ENCODE measurements at regions not wholly inside any gene's neighbourhood (a gene's known extent, or its start where the extent isn't known, plus 50 kb on each side); places are given as distances from the start of the nearest gene placed in this dataset.

GRCh38 chr2:220664272-220665107, 907.6 kb downstream of the EPHA4 start (continued):
- no peak for TF ChIP-seq PAXIP1 (CRISPR knock-in tag; conservative IDR thresholded peaks at IDR 0.05)
- TF ChIP-seq DRAP1 (CRISPR knock-in tag; IDR thresholded peaks at IDR 0.05) = no peak
- TF ChIP-seq MAFG (CRISPR knock-in tag; IDR thresholded peaks at IDR 0.05) = no peak
- no peak for TF ChIP-seq RFXAP (CRISPR knock-in tag; IDR thresholded peaks at IDR 0.05; ENCODE audit: borderline replicate concordance)
- TF ChIP-seq ZNF543 (CRISPR knock-in tag; IDR thresholded peaks at IDR 0.05) = no peak
- no peak for TF ChIP-seq ZNF354B (CRISPR knock-in tag; IDR thresholded peaks at IDR 0.05)
- TF ChIP-seq MXI1 (IDR thresholded peaks at IDR 0.05; ENCODE audit: borderline replicate concordance, low read depth, low read length) = no peak

- 49% methylated on average over 3 of the region's 3 CpGs for WGBS (ENCODE audit: low lambda C conversion rate)
- Histone ChIP-seq H2AFZ (ENCODE audit: low read length) (no peak overlapping the region), H3K27me3 (ENCODE audit: control insufficient read depth in 1 of 2, insufficient read depth in 2 of 2, low read length in 2 of 2) (no peaks in the 10 kb centered on the region), H3K9me3 (ENCODE audit: low read length) (peaks cover 14% of the 10 kb centered on the region; the same call in 1 of the 2 replicates), H3K4me1 (ENCODE audit: insufficient read depth, low read length) (no peaks in the 10 kb centered on the region), H3K4me3 (replicated peaks in 1 of 3; ENCODE audit: insufficient read depth in 1 of 3, low read depth in 2 of 3, low read length in 3 of 3) (no peak overlapping the region), H3K9ac (ENCODE audit: insufficient read depth, low read depth, low read length) (no peak overlapping the region), H3K4me2 (ENCODE audit: low read depth, low read length) (no peak overlapping the region), H3K27ac (ENCODE audit: extremely low read length, insufficient read depth, low read length) (no peak overlapping the region), H3K36me3 (replicated peaks in 1 of 2; ENCODE audit: control insufficient read depth in 1 of 2, insufficient read depth in 2 of 2, low read length in 2 of 2) (no peaks in the 10 kb centered on the region), H4K20me1 (ENCODE audit: insufficient read depth, low read length) (no peaks in the 10 kb centered on the region), H3K79me2 (ENCODE audit: insufficient read depth, low read length) (no peaks in the 10 kb centered on the region)
- FAIRE-seq = no peak
- no peak for TF ChIP-seq RFX3 (CRISPR knock-in tag; IDR thresholded peaks at IDR 0.05)
- no peak for TF ChIP-seq MTA3 (CRISPR knock-in tag; IDR thresholded peaks at IDR 0.05)
- TF ChIP-seq NFIB (CRISPR knock-in tag; IDR thresholded peaks at IDR 0.05; ENCODE audit: borderline replicate concordance) = no peak
- no peak for TF ChIP-seq ZNF510 (CRISPR knock-in tag; IDR thresholded peaks at IDR 0.05; ENCODE audit: low read depth)
- TF ChIP-seq HES4 (CRISPR knock-in tag; IDR thresholded peaks at IDR 0.05; ENCODE audit: borderline replicate concordance) = no peak
- no peak for TF ChIP-seq MATR3 (CRISPR knock-in tag; IDR thresholded peaks at IDR 0.05)
- no peak for ATAC-seq
- BruUV-seq (replicated peaks) = no TSS peak
- POLR2A ChIA-PET = no interaction called here
- CTCF ChIA-PET (ENCODE audit: low intra/inter-chr PET ratio, low total read pairs) = no interaction called here
- no peak for DNase-seq (ENCODE audit: low spot score)
- intact Hi-C loops (cut with micrococcal nuclease; ENCODE audit: unreplicated experiment) = no loop called here
- in situ Hi-C loops (cut with HindIII; ENCODE audit: extremely low pct_ligation_motif_present, low pct_unique_long_range_greater_than_20kb) = no loop called here
These were observed 907.0 kb downstream of the EPHA4 start for GRCh38 chr2:220665108-220665471.
